Ishikawa (cell line): ENCODE measurements at regions not wholly inside any gene's neighbourhood (a gene's known extent, or its start where the extent isn't known, plus 50 kb on each side); places are given as distances from the start of the nearest gene placed in this dataset.

ENCODE experiments used
- CEBPB ChIP-seq: IDR thresholded peaks from 2 replicates; pipeline ENCODE4 v1.6.1; 2012
- CREB1 ChIP-seq: IDR thresholded peaks from 2 replicates; pipeline ENCODE4 v1.6.1; 2012; ENCODE audit warnings: low read depth
- EGR1 ChIP-seq: IDR thresholded peaks from 2 replicates; pipeline ENCODE4 v1.6.1; 2012
- EP300 ChIP-seq: IDR thresholded peaks from 2 replicates; pipeline ENCODE4 v1.6.1; 2012; ENCODE audit warnings: borderline replicate concordance
- FOXM1 ChIP-seq: IDR thresholded peaks from 2 replicates; pipeline ENCODE4 v1.6.1; 2012; ENCODE audit warnings: low read depth, borderline replicate concordance
- MAX ChIP-seq: IDR thresholded peaks from 2 replicates; pipeline ENCODE4 v1.6.1; 2012
- NFIC ChIP-seq: IDR thresholded peaks from 2 replicates; pipeline ENCODE4 v1.6.1; 2012
- RAD21 ChIP-seq: IDR thresholded peaks from 2 replicates; pipeline ENCODE4 v1.6.1; 2012; ENCODE audit warnings: low read depth
- REST ChIP-seq: IDR thresholded peaks from 2 replicates; pipeline ENCODE4 v1.6.1; 2012; ENCODE audit warnings: low read depth, mild to moderate bottlenecking
- TAF1 ChIP-seq: IDR thresholded peaks from 2 replicates; pipeline ENCODE4 v1.6.1; 2012; ENCODE audit warnings: low read depth, mild to moderate bottlenecking
- TCF12 ChIP-seq: IDR thresholded peaks from 2 replicates; pipeline ENCODE4 v1.6.1; 2012; ENCODE audit warnings: low read depth
- TEAD4 ChIP-seq: IDR thresholded peaks from 2 replicates; pipeline ENCODE4 v1.6.1; 2012
- USF1 ChIP-seq: IDR thresholded peaks from 2 replicates; pipeline ENCODE4 v1.6.1; 2012
- YY1 ChIP-seq: IDR thresholded peaks from 2 replicates; pipeline ENCODE4 v1.6.1; 2012; ENCODE audit warnings: low read depth
- ZBTB7A ChIP-seq: IDR thresholded peaks from 2 replicates; pipeline ENCODE4 v1.6.1; 2012; ENCODE audit warnings: low read depth

DNA sequence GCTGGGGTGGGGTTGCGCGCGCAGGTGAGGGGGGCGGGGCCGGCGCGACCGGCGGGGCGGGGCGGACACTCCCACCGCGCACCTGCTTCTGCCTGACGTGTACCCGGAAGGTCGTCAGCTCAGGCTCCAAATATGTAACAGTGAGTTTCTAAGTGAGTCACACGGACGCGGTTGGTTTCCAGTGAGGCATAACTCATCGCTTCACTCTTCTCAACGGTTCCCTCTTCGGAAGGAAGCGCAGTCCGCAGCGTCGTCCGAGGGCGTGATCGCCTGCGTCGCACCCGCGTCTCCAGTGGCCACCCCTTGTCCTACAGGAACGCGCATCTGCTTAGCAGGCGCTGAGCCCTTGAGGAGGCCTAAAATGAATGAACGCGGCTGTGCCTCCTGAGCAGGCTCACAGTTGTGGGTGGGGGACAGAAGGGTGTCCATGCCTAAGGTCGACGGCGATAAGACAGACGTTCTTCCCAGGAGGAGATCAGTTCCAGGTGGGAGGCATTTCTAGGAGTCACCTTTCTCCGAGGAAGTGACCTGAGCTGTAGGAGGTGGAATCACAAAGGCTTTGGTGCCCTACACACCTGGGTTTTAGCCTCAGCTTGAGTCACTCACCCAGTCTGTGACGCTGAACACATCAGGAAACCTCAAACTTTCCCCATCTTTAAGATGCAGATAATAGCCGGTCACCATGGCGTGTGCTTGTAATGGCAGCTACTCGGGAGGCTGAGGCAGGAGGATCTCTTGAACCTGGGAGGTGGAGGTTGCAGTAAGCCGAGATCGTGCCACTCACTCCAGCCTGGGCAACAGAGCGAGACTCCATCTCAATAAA is 50.9 kb upstream of the EZR start:
- TF ChIP-seq CREB1 (peak; percentile 82), REST (no peak), EP300 (peak; percentile 62; the same call in 1 of the 2 replicates), RAD21 (peak; percentile 40; the same call in 1 of the 2 replicates), CEBPB (no peak), TEAD4 (peak; percentile 72), TCF12 (peak; percentile 76), MAX (peak; percentile 96), NFIC (no peak), FOXM1 (0 out of 2 replicates have a peak, but pooled peaks have one; percentile 9), USF1 (peak; percentile 24; the same call in 1 of the 2 replicates), EGR1 (no peak), TAF1 (peak; percentile 34; the same call in 1 of the 2 replicates)

DNA sequence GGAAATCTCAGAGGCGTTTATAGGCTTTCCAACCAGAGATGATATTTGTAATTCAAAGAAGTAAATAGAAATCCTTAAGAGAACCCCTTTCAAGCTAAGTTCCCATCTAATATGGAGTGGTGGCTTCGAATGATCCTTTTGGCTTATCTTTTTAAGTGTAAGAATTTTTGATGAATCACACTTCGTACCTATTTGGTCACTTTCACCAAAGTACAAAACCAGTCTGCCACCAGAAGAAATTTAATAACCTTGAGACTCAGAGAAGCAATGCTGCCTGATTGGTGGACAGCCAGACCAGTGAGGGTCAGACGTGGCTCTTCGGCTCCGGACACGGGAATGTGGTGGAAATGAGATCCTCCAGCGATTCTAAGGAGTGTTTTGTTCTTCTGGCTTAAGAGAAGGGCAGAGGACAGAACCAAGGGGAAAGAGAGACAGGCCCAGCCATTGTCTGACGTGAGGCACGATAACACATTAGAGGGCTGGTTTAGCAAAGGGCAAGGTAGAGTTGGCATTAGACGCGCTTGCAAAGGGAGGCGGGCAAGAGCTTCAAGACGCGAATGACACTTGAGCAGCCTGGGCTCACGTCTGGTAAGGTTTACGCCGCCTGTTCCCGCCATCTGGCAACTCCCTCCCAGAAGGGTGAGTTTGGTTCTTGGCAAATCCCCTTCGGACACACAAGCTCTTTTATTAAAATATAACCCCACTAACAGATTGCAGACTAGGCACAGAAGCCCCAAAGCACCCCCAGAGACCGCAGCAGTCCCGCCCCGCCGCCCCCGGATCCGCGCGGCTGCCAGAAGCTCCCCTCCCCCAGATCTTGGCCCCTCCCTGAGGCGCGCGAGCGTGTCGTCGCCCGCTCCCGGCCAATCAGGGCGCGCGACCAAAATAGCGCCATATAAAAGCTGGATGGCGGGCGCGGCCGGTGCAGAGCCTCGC is 50.0 kb upstream of the EZR start:
- TF ChIP-seq REST (no peak), TAF1 (peak; percentile 59), NFIC (peak; percentile 53; the same call in 1 of the 2 replicates), CREB1 (no peak), MAX (peak; percentile 94), TEAD4 (no peak), FOXM1 (peak; percentile 64), ZBTB7A (0 out of 2 replicates have a peak, but pooled peaks have one; percentile 19), TCF12 (peak; percentile 30; the same call in 1 of the 2 replicates), YY1 (no peak; the same call in none of the 2 replicates), EP300 (no peak), CEBPB (no peak), USF1 (no peak), EGR1 (peak; percentile 95), RAD21 (peak; percentile 12; the same call in 1 of the 2 replicates)
